GM12878 (cell line): ENCODE measurements at regions not wholly inside any gene's neighbourhood (a gene's known extent, or its start where the extent isn't known, plus 50 kb on each side); places are given as distances from the start of the nearest gene placed in this dataset.
A peak's percentile ranks its signal among the peaks of the same experiment; 100 is the strongest.

ENCODE experiments used
- BCL11A ChIP-seq: IDR thresholded peaks from 2 replicates; pipeline ENCODE4 v1.6.1; 2011; ENCODE audit warnings: low read depth, low read length
- DPF2 ChIP-seq: fragments of 450-650 bp; IDR thresholded peaks from 2 replicates; pipeline ENCODE4 v1.6.1; 2017; ENCODE audit warnings: mild to moderate bottlenecking
- E2F4 ChIP-seq: IDR thresholded peaks from 2 replicates; pipeline ENCODE4 v1.6.1; 2012; ENCODE audit warnings: low read depth, low read length, improper control_type of control experiment
- KDM1A ChIP-seq: fragments of 200-600 bp; sonication (generic); IDR thresholded peaks from 2 replicates; pipeline ENCODE4 v1.6.1; 2016; ENCODE audit warnings: borderline replicate concordance
- MLLT1 ChIP-seq: fragments of 450-650 bp; IDR thresholded peaks from 2 replicates; pipeline ENCODE4 v1.6.1; 2016; ENCODE audit warnings: mild to moderate bottlenecking
- NFIC ChIP-seq: IDR thresholded peaks from 2 replicates; pipeline ENCODE4 v1.6.1; 2012; ENCODE audit warnings: low read depth, mild to moderate bottlenecking, inconsistent platforms, low read length, moderate library complexity
- NFYB ChIP-seq: IDR thresholded peaks from 2 replicates; pipeline ENCODE4 v1.6.1; 2011; ENCODE audit warnings: low read depth, mild to moderate bottlenecking, low read length, improper control_type of control experiment, moderate library complexity; ENCODE audit not compliant: insufficient read depth
- RELB ChIP-seq: fragments of 450-650 bp; IDR thresholded peaks from 2 replicates; pipeline ENCODE4 v1.6.1; 2017; ENCODE audit warnings: low read depth, mild to moderate bottlenecking, moderate library complexity
- ZNF217 ChIP-seq: fragments of 450-650 bp; IDR thresholded peaks from 2 replicates; pipeline ENCODE4 v1.6.1; 2017; ENCODE audit warnings: antibody characterized with exemption, mild to moderate bottlenecking
- ZNF687 ChIP-seq: fragments of 450-650 bp; IDR thresholded peaks from 2 replicates; pipeline ENCODE4 v1.6.1; 2017; ENCODE audit warnings: mild to moderate bottlenecking, moderate library complexity

GRCh38 chr5:162990856-162991497 lies 446.4 kb upstream of the CCNG1 start (continued):
- TF ChIP-seq NFYB = no peak
- peak; percentile 88 for TF ChIP-seq DPF2
- TF ChIP-seq NFIC = no peak
- TF ChIP-seq KDM1A = no peak
- TF ChIP-seq RELB = peak; percentile 98
- TF ChIP-seq ZNF687 = 0 out of 2 replicates have a peak, but pooled peaks have one; percentile 21
- no peak for TF ChIP-seq E2F4
- peak; percentile 78 for TF ChIP-seq BCL11A
- peak; percentile 97 for TF ChIP-seq ZNF217
- TF ChIP-seq MLLT1 = peak; percentile 52; the same call in 1 of the 2 replicates
